Keratinocyte (primary cell): ENCODE measurements at regions not wholly inside any gene's neighbourhood (a gene's known extent, or its start where the extent isn't known, plus 50 kb on each side); places are given as distances from the start of the nearest gene placed in this dataset.

Source experiments
- DNase-seq: peaks from one replicate; pipeline ENCODE4 v3.0.0-alpha.2; 2011; ENCODE audit warnings: low read depth, missing footprints, low spot score
- FAIRE-seq: peaks from 2 replicates; lab custom pipeline; 2011; peaks lifted over from hg19 to GRCh38; lab: Jason Lieb, UNC
- H2AFZ ChIP-seq: 2 replicates; pipeline ENCODE4 v1.6.0; 2012; ENCODE audit warnings: low read length, control low read depth, inconsistent platforms; ENCODE audit not compliant: control insufficient read depth
- H3K27ac ChIP-seq: 2 replicates; pipeline ENCODE4 v1.5.1; 2011; ENCODE audit warnings: low read length; ENCODE audit not compliant: control insufficient read depth, insufficient read depth
- H3K27me3 ChIP-seq: 3 replicates; pipeline ENCODE4 v1.6.0; 2011; ENCODE audit warnings: low read length; ENCODE audit not compliant: control insufficient read depth, insufficient read depth; ENCODE audit errors: extremely low read depth
- H3K36me3 ChIP-seq, 2 experiments: 2 replicates in 1 of 2; 3 replicates in 1 of 2; pipeline ENCODE4 v1.5.1; 2011; ENCODE audit warnings: low read length in 2 of 2, mild to moderate bottlenecking in 1 of 2; ENCODE audit not compliant: control insufficient read depth in 2 of 2, insufficient read depth in 2 of 2; ENCODE audit errors: extremely low read depth in 1 of 2
- H3K4me1 ChIP-seq: 3 replicates; pipeline ENCODE4 v1.5.1; 2011; ENCODE audit warnings: low read length; ENCODE audit not compliant: control insufficient read depth, insufficient read depth; ENCODE audit errors: extremely low read depth
- H3K4me2 ChIP-seq: 3 replicates; pipeline ENCODE4 v1.6.0; 2011; ENCODE audit warnings: low read depth, low read length; ENCODE audit not compliant: control insufficient read depth, insufficient read depth; ENCODE audit errors: extremely low read depth
- H3K4me3 ChIP-seq, 3 experiments: fragments of 200-600 bp in 1 of 3; sonication (generic) in 1 of 3; 2 replicates in 2 of 3; 3 replicates in 1 of 3; pipeline ENCODE4 v1.5.1; 2011 to 2016; ENCODE audit warnings: low read length in 3 of 3, mild to moderate bottlenecking in 3 of 3, control low read depth in 2 of 3, inconsistent platforms in 1 of 3, low read depth in 1 of 3, mixed read lengths in 1 of 3, mixed run types in 1 of 3, moderate library complexity in 1 of 3; ENCODE audit not compliant: control insufficient read depth in 2 of 3, insufficient read depth in 2 of 3; ENCODE audit errors: extremely low read depth in 1 of 3
- H3K79me2 ChIP-seq: 2 replicates; pipeline ENCODE4 v1.6.0; 2012; ENCODE audit warnings: low read length; ENCODE audit not compliant: control insufficient read depth, insufficient read depth
- H3K9ac ChIP-seq: 3 replicates; pipeline ENCODE4 v1.6.0; 2011; ENCODE audit warnings: low read length; ENCODE audit not compliant: control insufficient read depth, insufficient read depth; ENCODE audit errors: extremely low read depth
- H3K9me1 ChIP-seq: 3 replicates; pipeline ENCODE4 v1.6.0; 2011; ENCODE audit warnings: low read length; ENCODE audit not compliant: control insufficient read depth, insufficient read depth; ENCODE audit errors: extremely low read depth
- H3K9me3 ChIP-seq: 2 replicates; pipeline ENCODE4 v1.5.1; 2012; ENCODE audit warnings: low read depth, low read length; ENCODE audit not compliant: control insufficient read depth
- H4K20me1 ChIP-seq: 3 replicates; pipeline ENCODE4 v1.6.0; 2011; ENCODE audit warnings: low read length; ENCODE audit not compliant: control insufficient read depth, insufficient read depth; ENCODE audit errors: extremely low read depth
- CTCF ChIP-seq, 3 experiments: IDR thresholded peaks in 1 of 3; conservative IDR thresholded peaks in 1 of 3; optimal IDR thresholded peaks in 1 of 3; 2 replicates in 2 of 3; 3 replicates in 1 of 3; pipeline versions ENCODE3 to v1.5.1; 2011; ENCODE audit warnings: low read length in 3 of 3, mild to moderate bottlenecking in 3 of 3, moderate library complexity in 2 of 3, control low read depth in 1 of 3, inconsistent platforms in 1 of 3; ENCODE audit not compliant: insufficient read depth in 2 of 3; ENCODE audit errors: extremely low read depth in 1 of 3
- EZH2 ChIP-seq: IDR thresholded peaks from one replicate; pipeline ENCODE4 v1.6.1; 2012; ENCODE audit warnings: inconsistent platforms, mild to moderate bottlenecking, low read length, moderate library complexity
- dilution Hi-C: fragments of 300-500 bp; cut with MboI; formaldehyde crosslinking; loops from one replicate; pipeline ENCODE4 v1.7.0; 2020; ENCODE audit warnings: low sequenced_read_pairs; ENCODE audit not compliant: extremely low pct_ligation_motif_present

- Histone ChIP-seq H4K20me1 (no peaks in the 10 kb centered on the region), H3K27me3 (no peaks in the 10 kb centered on the region), H3K9me1 (no peaks in the 10 kb centered on the region), H3K9me3 (no peaks in the 10 kb centered on the region), H3K4me1 (no peaks in the 10 kb centered on the region), H3K36me3 (no peaks in the 10 kb centered on the region), H3K9ac (no peak overlapping the region), H3K27ac (no peak overlapping the region), H3K4me3 (peak overlapping the region; percentile 31 to 70 (median 61)), H3K4me2 (peak overlapping the region; percentile 83), H2AFZ (peak overlapping the region; percentile 96), H3K79me2 (no peaks in the 10 kb centered on the region)
- TF ChIP-seq EZH2 = no peak
- no peak for TF ChIP-seq CTCF (optimal IDR thresholded peaks at IDR 0.05 in 1 of 3, IDR thresholded peaks at IDR 0.05 in 1 of 3, conservative IDR thresholded peaks at IDR 0.05 in 1 of 3; ENCODE audit: extremely low read depth in 1 of 3, insufficient read depth in 2 of 3, low read length in 3 of 3)
- no peak for DNase-seq
- FAIRE-seq = no peak
- dilution Hi-C loops = loop anchor here (25.0 kb wide), 1 partner anchor 119 kb away; no protein-coding TSS in a partner anchor
These were observed 70.8 kb upstream of the SLC1A4 start for GRCh38 chr2:64918220-64918886.

GRCh38 chr2:64919261-64919660 lies 69.9 kb upstream of the SLC1A4 start:
- Histone ChIP-seq H3K4me3 (no peak overlapping the region), H2AFZ (no peak overlapping the region), H3K9me3 (no peaks in the 10 kb centered on the region), H3K27me3 (no peaks in the 10 kb centered on the region), H4K20me1 (no peaks in the 10 kb centered on the region), H3K27ac (no peak overlapping the region), H3K4me2 (no peak overlapping the region), H3K9ac (no peak overlapping the region), H3K4me1 (no peaks in the 10 kb centered on the region), H3K79me2 (no peaks in the 10 kb centered on the region), H3K36me3 (no peaks in the 10 kb centered on the region), H3K9me1 (no peaks in the 10 kb centered on the region)
- FAIRE-seq (no peak), DNase-seq (no peak)
- dilution Hi-C loops = loop anchor here (25.0 kb wide), 1 partner anchor 118 kb away; no protein-coding TSS in a partner anchor
- TF ChIP-seq EZH2 (no peak), CTCF (optimal IDR thresholded peaks at IDR 0.05 in 1 of 3, IDR thresholded peaks at IDR 0.05 in 1 of 3, conservative IDR thresholded peaks at IDR 0.05 in 1 of 3; ENCODE audit: extremely low read depth in 1 of 3, insufficient read depth in 2 of 3, low read length in 3 of 3) (no peak)
